Adrenal gland (tissue), 5 donors: ENCODE measurements at regions not wholly inside any gene's neighbourhood (a gene's known extent, or its start where the extent isn't known, plus 50 kb on each side); places are given as distances from the start of the nearest gene placed in this dataset.

Experiments
- POLR2A ChIP-seq, 2 donors: fragments of 450-650 bp; IDR thresholded peaks; one replicate each; pipeline ENCODE4 v1.6.1; 2017; ENCODE audit warnings: antibody characterized with exemption in 2 of 2, mild to moderate bottlenecking in 2 of 2, moderate library complexity in 1 of 2
- TF ChIP-seq, protein P1 (sequence below), 6 experiments: fragments of 450-650 bp in 4 of 6; fragments of 200-600 bp in 2 of 6; sonication (generic) in 1 of 6; IDR thresholded peaks; 1 replicate in 5 of 6; 2 replicates in 1 of 6; pipeline versions ENCODE4 v1.5.1 to v1.8.0; 2016 to 2021; ENCODE audit warnings: antibody characterized with exemption in 6 of 6, mild to moderate bottlenecking in 2 of 6, moderate library complexity in 1 of 6
- donor health status: DM: no; HTN: no; CAD: no.

- TF ChIP-seq, protein P1, sequence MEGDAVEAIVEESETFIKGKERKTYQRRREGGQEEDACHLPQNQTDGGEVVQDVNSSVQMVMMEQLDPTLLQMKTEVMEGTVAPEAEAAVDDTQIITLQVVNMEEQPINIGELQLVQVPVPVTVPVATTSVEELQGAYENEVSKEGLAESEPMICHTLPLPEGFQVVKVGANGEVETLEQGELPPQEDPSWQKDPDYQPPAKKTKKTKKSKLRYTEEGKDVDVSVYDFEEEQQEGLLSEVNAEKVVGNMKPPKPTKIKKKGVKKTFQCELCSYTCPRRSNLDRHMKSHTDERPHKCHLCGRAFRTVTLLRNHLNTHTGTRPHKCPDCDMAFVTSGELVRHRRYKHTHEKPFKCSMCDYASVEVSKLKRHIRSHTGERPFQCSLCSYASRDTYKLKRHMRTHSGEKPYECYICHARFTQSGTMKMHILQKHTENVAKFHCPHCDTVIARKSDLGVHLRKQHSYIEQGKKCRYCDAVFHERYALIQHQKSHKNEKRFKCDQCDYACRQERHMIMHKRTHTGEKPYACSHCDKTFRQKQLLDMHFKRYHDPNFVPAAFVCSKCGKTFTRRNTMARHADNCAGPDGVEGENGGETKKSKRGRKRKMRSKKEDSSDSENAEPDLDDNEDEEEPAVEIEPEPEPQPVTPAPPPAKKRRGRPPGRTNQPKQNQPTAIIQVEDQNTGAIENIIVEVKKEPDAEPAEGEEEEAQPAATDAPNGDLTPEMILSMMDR (IDR thresholded peaks at IDR 0.05): no peak
- no peak for TF ChIP-seq POLR2A (IDR thresholded peaks at IDR 0.05)
These were observed 1671.0 kb upstream of the B3GALT2 start for GRCh38 chr1:194857413-194857812.
